ENCODE measurements at regions not wholly inside any gene's neighbourhood (a gene's known extent, or its start where the extent isn't known, plus 50 kb on each side); places are given as distances from the start of the nearest gene placed in this dataset.

GRCh38 chr2:16775899-16776231 lies 110.2 kb upstream of the CYRIA start (continued):
- no peak for TF ChIP-seq ZNF112 (tag by site-specific recombination; IDR thresholded peaks at IDR 0.05)

GRCh38 chr2:16774980-16775898 lies 109.6 kb upstream of the CYRIA start:
- Histone ChIP-seq H3K4me3 (ENCODE audit: low read depth, low read length) (no peak overlapping the region), H3K9me3 (ENCODE audit: control insufficient read depth, insufficient read depth, low read depth, low read length) (no peaks in the 10 kb centered on the region), H3K4me1 (ENCODE audit: control insufficient read depth, insufficient read depth, low read length) (no peaks in the 10 kb centered on the region), H3K27ac (ENCODE audit: extremely low read depth, low read depth, low read length) (no peak overlapping the region), H3K36me3 (ENCODE audit: control insufficient read depth in 2 of 2, insufficient read depth in 1 of 2, low read length in 2 of 2) (no peaks in the 10 kb centered on the region)
- TF ChIP-seq ZBTB48 (tag by site-specific recombination; IDR thresholded peaks at IDR 0.05), result no peak
- TF ChIP-seq ZBTB17 (tag by site-specific recombination; IDR thresholded peaks at IDR 0.05), result no peak
- no peak for TF ChIP-seq ZNF626 (tag by site-specific recombination; IDR thresholded peaks at IDR 0.05)
- TF ChIP-seq MZF1 (tag by site-specific recombination; IDR thresholded peaks at IDR 0.05; ENCODE audit: borderline replicate concordance), result no peak
- TF ChIP-seq YY1 (tag by site-specific recombination; IDR thresholded peaks at IDR 0.05), result no peak
- TF ChIP-seq TCF7L2 (IDR thresholded peaks at IDR 0.05; ENCODE audit: borderline replicate concordance, low read depth, low read length), result no peak
- no peak for TF ChIP-seq ZNF660 (tag by site-specific recombination; IDR thresholded peaks at IDR 0.05)
- TF ChIP-seq ZNF140 (tag by site-specific recombination; IDR thresholded peaks at IDR 0.05), result no peak
- TF ChIP-seq ZNF629 (tag by site-specific recombination; IDR thresholded peaks at IDR 0.05), result no peak
- TF ChIP-seq ZNF677 (tag by site-specific recombination; IDR thresholded peaks at IDR 0.05), result no peak
- TF ChIP-seq ZNF654 (tag by site-specific recombination; IDR thresholded peaks at IDR 0.05; ENCODE audit: low read depth), result no peak
- no peak for TF ChIP-seq REPIN1 (tag by site-specific recombination; IDR thresholded peaks at IDR 0.05; ENCODE audit: low read depth)
- no peak for TF ChIP-seq ZNF404 (tag by site-specific recombination; IDR thresholded peaks at IDR 0.05)
- no peak for TF ChIP-seq ZNF792 (tag by site-specific recombination; IDR thresholded peaks at IDR 0.05)
- no peak for TF ChIP-seq ZNF184 (tag by site-specific recombination; IDR thresholded peaks at IDR 0.05)
- no peak for TF ChIP-seq ZNF398 (tag by site-specific recombination; IDR thresholded peaks at IDR 0.05)
- no peak for TF ChIP-seq ZNF423 (tag by site-specific recombination; IDR thresholded peaks at IDR 0.05)
- TF ChIP-seq ZNF280D (tag by site-specific recombination; IDR thresholded peaks at IDR 0.05), result no peak
- TF ChIP-seq SETDB1 (IDR thresholded peaks at IDR 0.05; ENCODE audit: insufficient read length, low read length), result no peak
- no peak for TF ChIP-seq ZSCAN30 (tag by site-specific recombination; IDR thresholded peaks at IDR 0.05)
- ChIA-PET POLR2A (no interaction called here), CTCF (interaction anchor here (1.2 to 1.8 kb wide), 2 partner anchors 373 to 534 kb away, joined by 5 to 8 read pairs; no protein-coding TSS in a partner anchor)
